KMS-11 (cell line): ENCODE measurements at regions not wholly inside any gene's neighbourhood (a gene's known extent, or its start where the extent isn't known, plus 50 kb on each side); places are given as distances from the start of the nearest gene placed in this dataset.
A peak's percentile ranks its signal among the peaks of the same experiment; 100 is the strongest.

ENCODE experiments used
- H2AFZ ChIP-seq: fragments of 200-600 bp; sonication (generic); 2 replicates; pipeline ENCODE4 v1.6.1; 2016; ENCODE audit warnings: antibody characterized with exemption, mixed run types, low read depth
- H3K27ac ChIP-seq: fragments of 200-600 bp; sonication (generic); 2 replicates; pipeline ENCODE4 v1.6.1; 2016; ENCODE audit warnings: mild to moderate bottlenecking, mixed run types
- H3K27me3 ChIP-seq: fragments of 200-600 bp; sonication (generic); 2 replicates; pipeline ENCODE4 v1.6.1; 2017; ENCODE audit warnings: mild to moderate bottlenecking, low read depth, mixed run types, moderate library complexity; ENCODE audit not compliant: insufficient read depth
- H3K36me3 ChIP-seq: fragments of 200-600 bp; sonication (generic); 2 replicates; pipeline ENCODE4 v1.6.1; 2017; ENCODE audit warnings: mild to moderate bottlenecking, mixed run types; ENCODE audit not compliant: insufficient read depth
- H3K4me1 ChIP-seq: fragments of 200-600 bp; sonication (generic); 2 replicates; pipeline ENCODE4 v1.6.1; 2016; ENCODE audit warnings: mild to moderate bottlenecking, low read depth, mixed run types; ENCODE audit not compliant: poor library complexity, severe bottlenecking
- H3K4me2 ChIP-seq: fragments of 200-600 bp; sonication (generic); 2 replicates; pipeline ENCODE4 v1.7.0; 2016; ENCODE audit warnings: mild to moderate bottlenecking, mixed run types
- H3K4me3 ChIP-seq: fragments of 200-600 bp; sonication (generic); IDR thresholded peaks from 2 replicates; pipeline ENCODE4 v1.6.1; 2017; ENCODE audit warnings: low read depth, low read length, mixed read lengths; ENCODE audit not compliant: insufficient read depth
- H3K79me2 ChIP-seq: fragments of 200-600 bp; sonication (generic); 2 replicates; pipeline ENCODE4 v1.6.1; 2016; ENCODE audit warnings: low read depth, mixed run types; ENCODE audit not compliant: insufficient read depth
- H3K9ac ChIP-seq: fragments of 200-600 bp; sonication (generic); 2 replicates; pipeline ENCODE4 v1.6.1; 2016; ENCODE audit warnings: mild to moderate bottlenecking, mixed run types
- H4K20me1 ChIP-seq: fragments of 200-600 bp; sonication (generic); 2 replicates; pipeline ENCODE4 v1.6.1; 2016; ENCODE audit warnings: mild to moderate bottlenecking, mixed run types; ENCODE audit not compliant: insufficient read depth
- CTCF ChIP-seq: fragments of 200-600 bp; sonication (generic); conservative IDR thresholded peaks from 2 replicates; pipeline ENCODE4 v1.6.1; 2017; ENCODE audit warnings: low read depth, mild to moderate bottlenecking, antibody characterized with exemption, low read length, moderate library complexity, mixed read lengths

- Histone ChIP-seq H3K27me3 (no peaks in the 10 kb centered on the region), H4K20me1 (no peaks in the 10 kb centered on the region), H2AFZ (no peak overlapping the region), H3K4me3 (no peak overlapping the region), H3K4me1 (no peaks in the 10 kb centered on the region), H3K9ac (no peak overlapping the region), H3K36me3 (no peaks in the 10 kb centered on the region; the same call in 1 of the 2 replicates), H3K27ac (no peak overlapping the region), H3K79me2 (no peaks in the 10 kb centered on the region), H3K4me2 (no peak overlapping the region)
- peak; percentile 35; the same call in 1 of the 2 replicates for TF ChIP-seq CTCF
These were observed 227.6 kb downstream of the UTP18 start for GRCh38 chr17:51487947-51488346.

- no peak for TF ChIP-seq CTCF
- Histone ChIP-seq H3K79me2 (no peaks in the 10 kb centered on the region), H3K36me3 (no peaks in the 10 kb centered on the region), H3K27me3 (no peaks in the 10 kb centered on the region), H3K4me2 (no peak overlapping the region), H3K9ac (no peak overlapping the region), H3K27ac (no peak overlapping the region), H3K4me3 (no peak overlapping the region), H4K20me1 (no peaks in the 10 kb centered on the region), H3K4me1 (no peaks in the 10 kb centered on the region), H2AFZ (no peak overlapping the region)
These were observed 231.1 kb downstream of the UTP18 start for GRCh38 chr17:51491416-51491815.

GRCh38 chr17:51493206-51493605, 232.9 kb downstream of the UTP18 start:
- H3K9ac ChIP-seq: no peak overlapping the region
- no peaks in the 10 kb centered on the region for H3K4me1 ChIP-seq

GRCh38 chr17:51496378-51496777, 236.0 kb downstream of the UTP18 start:
- no peak overlapping the region for H3K9ac ChIP-seq
- no peak for TF ChIP-seq CTCF
- no peaks in the 10 kb centered on the region for H3K36me3 ChIP-seq
- H2AFZ ChIP-seq: no peak overlapping the region
- H3K4me1 ChIP-seq: no peaks in the 10 kb centered on the region
- no peak overlapping the region for H3K4me3 ChIP-seq
- H4K20me1 ChIP-seq: no peaks in the 10 kb centered on the region
- H3K79me2 ChIP-seq: no peaks in the 10 kb centered on the region
- H3K27me3 ChIP-seq: no peaks in the 10 kb centered on the region
- H3K4me2 ChIP-seq: no peak overlapping the region
- H3K27ac ChIP-seq: no peak overlapping the region

More at GRCh38 chr17:51493206-51493605, 232.9 kb downstream of the UTP18 start:
- no peaks in the 10 kb centered on the region for H3K27me3 ChIP-seq
- H3K27ac ChIP-seq: no peak overlapping the region
- H3K36me3 ChIP-seq: no peaks in the 10 kb centered on the region
- H4K20me1 ChIP-seq: no peaks in the 10 kb centered on the region
- no peak overlapping the region for H3K4me2 ChIP-seq
- TF ChIP-seq CTCF: no peak
- H2AFZ ChIP-seq: no peak overlapping the region
- H3K79me2 ChIP-seq: no peaks in the 10 kb centered on the region
- H3K4me3 ChIP-seq: no peak overlapping the region
